SK-N-SH (cell line): ENCODE measurements at regions not wholly inside any gene's neighbourhood (a gene's known extent, or its start where the extent isn't known, plus 50 kb on each side); places are given as distances from the start of the nearest gene placed in this dataset.

Experiments used
- CTCF ChIA-PET: fragments of 300-600, 350-600 bp; formaldehyde crosslinking; extraction: SDS; loops from one replicate; lab custom pipeline; 2021; lab: Yijun Ruan, JAX
- POLR2A ChIA-PET: fragments of 350-600 bp; sonication (Branson Sonifier 250); formaldehyde crosslinking; extraction: SDS; loops from one replicate; lab custom pipeline; 2020; ENCODE audit warnings: antibody characterized with exemption, inconsistent platforms; lab: Yijun Ruan, JAX
- DNase-seq: peaks from one replicate; pipeline ENCODE4 v3.0.0; 2012
- H2AFZ ChIP-seq: fragments of 200-600 bp; sonication (generic); 2 replicates; pipeline ENCODE4 v1.8.1; 2016; ENCODE audit warnings: antibody characterized with exemption, mild to moderate bottlenecking, low read depth
- H3F3A ChIP-seq: fragments of 200-600 bp; sonication (generic); replicated peaks from 2 replicates; pipeline ENCODE3; 2016; ENCODE audit warnings: antibody characterized with exemption, mild to moderate bottlenecking; ENCODE audit not compliant: insufficient read depth
- H3K27ac ChIP-seq, 2 experiments: fragments of 200-500 bp in 1 of 2; fragments of 200-600 bp in 1 of 2; sonication (Bioruptor generic) in 1 of 2; sonication (generic), shearing (Covaris generic) in 1 of 2; 2 replicates each; pipeline versions ENCODE4 v1.5.1 to v1.6.1; 2014 to 2016; ENCODE audit warnings: low read depth in 2 of 2, inconsistent platforms in 1 of 2, low read length in 1 of 2, mild to moderate bottlenecking in 1 of 2, mixed read lengths in 1 of 2
- H3K27me3 ChIP-seq: fragments of 200-600 bp; sonication (generic), shearing (Covaris generic); 2 replicates; pipeline ENCODE4 v1.6.1; 2016; ENCODE audit warnings: mixed run types; ENCODE audit not compliant: insufficient read depth
- H3K36me3 ChIP-seq, 2 experiments: fragments of 200-500 bp in 1 of 2; fragments of 200-600 bp in 1 of 2; sonication (Bioruptor generic) in 1 of 2; sonication (generic) in 1 of 2; replicated peaks in 1 of 2; 2 replicates each; pipeline versions ENCODE3 to v1.5.1; 2014 to 2016; ENCODE audit warnings: low read length in 1 of 2, mild to moderate bottlenecking in 1 of 2; ENCODE audit not compliant: insufficient read depth in 2 of 2, control insufficient read depth in 1 of 2
- H3K4me1 ChIP-seq, 2 experiments: fragments of 200-500 bp in 1 of 2; fragments of 200-600 bp in 1 of 2; sonication (Bioruptor generic) in 1 of 2; sonication (generic), shearing (Covaris generic) in 1 of 2; 2 replicates each; pipeline versions ENCODE4 v1.5.1 to v1.6.1; 2014 to 2016; ENCODE audit warnings: low read depth in 1 of 2, low read length in 1 of 2, mixed run types in 1 of 2; ENCODE audit not compliant: insufficient read depth in 2 of 2, control insufficient read depth in 1 of 2
- H3K4me2 ChIP-seq: fragments of 200-600 bp; sonication (generic), shearing (Covaris generic); 2 replicates; pipeline ENCODE4 v1.6.1; 2017; ENCODE audit warnings: mixed run types
- H3K4me3 ChIP-seq, 2 experiments: fragments of 200-500 bp in 1 of 2; fragments of 200-600 bp in 1 of 2; sonication (Bioruptor generic) in 1 of 2; sonication (generic), shearing (Covaris generic) in 1 of 2; 2 replicates each; pipeline versions ENCODE4 v1.5.1 to v1.8.1; 2014 to 2016; ENCODE audit warnings: low read depth in 2 of 2, inconsistent platforms in 1 of 2, low read length in 1 of 2, mild to moderate bottlenecking in 1 of 2, mixed read lengths in 1 of 2, moderate library complexity in 1 of 2
- H3K79me2 ChIP-seq: fragments of 200-600 bp; sonication (generic); 2 replicates; pipeline ENCODE4 v1.8.1; 2017; ENCODE audit warnings: mild to moderate bottlenecking; ENCODE audit not compliant: insufficient read depth
- H3K9ac ChIP-seq: fragments of 200-600 bp; sonication (generic); 2 replicates; pipeline ENCODE4 v1.6.1; 2017; ENCODE audit warnings: mixed run types
- H3K9me2 ChIP-seq: fragments of 200-600 bp; sonication (generic); 2 replicates; pipeline ENCODE4 v1.6.1; 2017; ENCODE audit warnings: mixed run types
- H3K9me3 ChIP-seq: fragments of 200-600 bp; sonication (generic); 2 replicates; pipeline ENCODE4 v1.6.1; 2017; ENCODE audit warnings: mixed run types, mild to moderate bottlenecking, moderate library complexity
- H4K20me1 ChIP-seq: fragments of 200-600 bp; sonication (generic); 2 replicates; pipeline ENCODE4 v1.6.1; 2017; ENCODE audit warnings: mild to moderate bottlenecking, mixed run types; ENCODE audit not compliant: insufficient read depth
- EP300 ChIP-seq, 2 experiments: IDR thresholded peaks; 2 replicates each; pipeline versions ENCODE4 v1.4.0 to v1.6.1; 2012; ENCODE audit warnings: borderline replicate concordance in 1 of 2, low read depth in 1 of 2, low read length in 1 of 2
- FOSL2 ChIP-seq: IDR thresholded peaks from 2 replicates; pipeline ENCODE4 v1.4.0; 2012; ENCODE audit warnings: low read depth, mild to moderate bottlenecking, moderate library complexity, borderline replicate concordance
- MXI1 ChIP-seq: IDR thresholded peaks from 2 replicates; pipeline ENCODE4 v1.6.1; 2012; ENCODE audit warnings: mild to moderate bottlenecking, low read depth, low read length, improper control_type of control experiment
- RFX5 ChIP-seq: IDR thresholded peaks from 2 replicates; pipeline ENCODE4 v1.6.1; 2012; ENCODE audit warnings: mild to moderate bottlenecking, improper control_type of control experiment, low read length
- SIN3A ChIP-seq: IDR thresholded peaks from 2 replicates; pipeline ENCODE4 v1.6.1; 2012; ENCODE audit warnings: low read depth, mild to moderate bottlenecking, low read length, moderate library complexity, borderline replicate concordance
- SMC3 ChIP-seq: IDR thresholded peaks from 2 replicates; pipeline ENCODE4 v1.6.1; 2012; ENCODE audit warnings: low read depth, low read length, improper control_type of control experiment
- TAF1 ChIP-seq: IDR thresholded peaks from 2 replicates; pipeline ENCODE4 v1.6.1; 2012; ENCODE audit warnings: low read depth, mild to moderate bottlenecking, low read length, moderate library complexity, borderline replicate concordance
- TCF12 ChIP-seq: IDR thresholded peaks from 2 replicates; pipeline ENCODE4 v1.4.0; 2012
- TEAD4 ChIP-seq: IDR thresholded peaks from 2 replicates; pipeline ENCODE4 v1.4.0; 2012; ENCODE audit warnings: mild to moderate bottlenecking, borderline replicate concordance; ENCODE audit not compliant: insufficient read depth
- WGBS: methylation state at CpG from one replicate; pipeline ENCODE4 v1.1.6; 2017; ENCODE audit warnings: low lambda C conversion rate; 5-methylcytosine and 5-hydroxymethylcytosine counted together
- TF ChIP-seq, protein P1 (sequence below): fragments of 150-350 bp; IDR thresholded peaks from 2 replicates; pipeline ENCODE4 v1.6.1; 2016; ENCODE audit warnings: mild to moderate bottlenecking, low read depth, low read length
- TF ChIP-seq, protein P2 (sequence below): IDR thresholded peaks from 2 replicates; pipeline ENCODE4; 2012

DNA sequence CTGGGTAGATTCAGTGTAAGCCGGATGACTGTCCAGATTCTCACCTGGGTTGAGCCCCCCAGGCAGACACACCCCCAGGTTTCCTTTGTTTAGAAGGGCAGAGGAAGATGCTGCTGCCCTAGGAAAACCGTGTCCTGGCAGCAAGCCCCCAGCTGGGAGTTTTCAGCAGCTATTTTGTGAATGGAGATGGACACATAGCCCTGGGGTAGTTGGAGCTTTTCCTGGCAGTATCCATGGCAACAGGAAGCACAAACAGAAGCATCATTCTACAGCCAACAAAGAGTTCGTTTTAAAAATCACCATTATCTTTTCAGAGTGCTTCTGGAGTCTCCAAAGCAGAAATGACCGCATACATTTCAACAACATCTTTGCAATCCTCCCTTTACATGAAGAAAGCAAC is 245.5 kb downstream of the BRD1 start:
- no peak overlapping the region for H2AFZ ChIP-seq
- no peak overlapping the region for H3K9ac ChIP-seq
- no peaks in the 10 kb centered on the region for H4K20me1 ChIP-seq
- H3K27me3 ChIP-seq, result no peaks in the 10 kb centered on the region
- H3K4me2 ChIP-seq, result no peak overlapping the region
- H3K4me3 ChIP-seq, result no peak overlapping the region
- ChIA-PET CTCF (no interaction called here), POLR2A (no interaction called here)
- TF ChIP-seq, protein P1, sequence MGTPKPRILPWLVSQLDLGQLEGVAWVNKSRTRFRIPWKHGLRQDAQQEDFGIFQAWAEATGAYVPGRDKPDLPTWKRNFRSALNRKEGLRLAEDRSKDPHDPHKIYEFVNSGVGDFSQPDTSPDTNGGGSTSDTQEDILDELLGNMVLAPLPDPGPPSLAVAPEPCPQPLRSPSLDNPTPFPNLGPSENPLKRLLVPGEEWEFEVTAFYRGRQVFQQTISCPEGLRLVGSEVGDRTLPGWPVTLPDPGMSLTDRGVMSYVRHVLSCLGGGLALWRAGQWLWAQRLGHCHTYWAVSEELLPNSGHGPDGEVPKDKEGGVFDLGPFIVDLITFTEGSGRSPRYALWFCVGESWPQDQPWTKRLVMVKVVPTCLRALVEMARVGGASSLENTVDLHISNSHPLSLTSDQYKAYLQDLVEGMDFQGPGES, result no peak
- TF ChIP-seq SMC3 (no peak), TEAD4 (no peak), TCF12 (no peak), SIN3A (no peak), MXI1 (no peak), FOSL2 (no peak), TAF1 (no peak), EP300 (IDR thresholded peaks at IDR 0.05; ENCODE audit: borderline replicate concordance in 1 of 2, low read depth in 1 of 2, low read length in 1 of 2) (no peak)
- TF ChIP-seq, protein P2, sequence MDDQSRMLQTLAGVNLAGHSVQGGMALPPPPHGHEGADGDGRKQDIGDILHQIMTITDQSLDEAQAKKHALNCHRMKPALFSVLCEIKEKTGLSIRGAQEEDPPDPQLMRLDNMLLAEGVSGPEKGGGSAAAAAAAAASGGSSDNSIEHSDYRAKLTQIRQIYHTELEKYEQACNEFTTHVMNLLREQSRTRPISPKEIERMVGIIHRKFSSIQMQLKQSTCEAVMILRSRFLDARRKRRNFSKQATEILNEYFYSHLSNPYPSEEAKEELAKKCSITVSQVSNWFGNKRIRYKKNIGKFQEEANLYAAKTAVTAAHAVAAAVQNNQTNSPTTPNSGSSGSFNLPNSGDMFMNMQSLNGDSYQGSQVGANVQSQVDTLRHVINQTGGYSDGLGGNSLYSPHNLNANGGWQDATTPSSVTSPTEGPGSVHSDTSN, result no peak
- H3K36me3 ChIP-seq, result no peaks in the 10 kb centered on the region
- DNase-seq, result peak; percentile 46
- no peak overlapping the region for H3K27ac ChIP-seq
- H3F3A ChIP-seq, result no peaks in the 10 kb centered on the region
- 7% methylated on average over 4 of the region's 4 CpGs for WGBS
- no peaks in the 10 kb centered on the region for H3K79me2 ChIP-seq
- H3K4me1 ChIP-seq, result no peaks in the 10 kb centered on the region
- H3K9me3 ChIP-seq, result no peaks in the 10 kb centered on the region
- no peaks in the 10 kb centered on the region for H3K9me2 ChIP-seq

DNA sequence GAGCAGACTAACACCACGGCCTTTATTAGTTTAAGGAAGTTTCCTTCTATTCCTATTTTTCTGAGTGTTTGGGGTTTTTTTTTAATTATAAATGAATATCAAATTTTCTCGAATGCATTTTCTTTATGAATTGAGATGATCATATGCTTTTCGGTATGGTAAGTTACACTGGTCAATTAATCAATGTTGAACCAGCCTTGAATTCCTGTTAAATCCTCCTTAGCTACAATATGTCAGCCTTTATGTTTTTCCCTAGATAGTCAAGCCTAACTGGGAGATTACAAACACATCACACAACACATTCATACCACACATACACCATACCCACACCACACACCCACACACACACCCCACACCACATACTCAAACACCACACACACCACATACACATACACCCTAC is 247.6 kb downstream of the BRD1 start:
- no peaks in the 10 kb centered on the region for H3K9me3 ChIP-seq
- no peak overlapping the region for H3K9ac ChIP-seq
- ChIA-PET CTCF (no interaction called here), POLR2A (no interaction called here)
- H3F3A ChIP-seq, result no peaks in the 10 kb centered on the region
- H3K36me3 ChIP-seq, result no peaks in the 10 kb centered on the region
- no peak for DNase-seq
- no peaks in the 10 kb centered on the region for H3K27me3 ChIP-seq
- no peak overlapping the region for H3K4me2 ChIP-seq
- H4K20me1 ChIP-seq, result no peaks in the 10 kb centered on the region
- no peak overlapping the region for H3K27ac ChIP-seq
- no peak for TF ChIP-seq RFX5
- no peaks in the 10 kb centered on the region for H3K79me2 ChIP-seq
- 10% methylated on average over 3 of the region's 3 CpGs for WGBS
- H2AFZ ChIP-seq, result no peak overlapping the region
- no peaks in the 10 kb centered on the region for H3K9me2 ChIP-seq
- H3K4me1 ChIP-seq, result no peaks in the 10 kb centered on the region
- H3K4me3 ChIP-seq, result no peak overlapping the region
